Astrocyte (in vitro differentiated cells and primary cell): ENCODE measurements at regions not wholly inside any gene's neighbourhood (a gene's known extent, or its start where the extent isn't known, plus 50 kb on each side); places are given as distances from the start of the nearest gene placed in this dataset.
A peak's percentile ranks its signal among the peaks of the same experiment; 100 is the strongest.

Experiments
- DNase-seq: peaks from one replicate; pipeline ENCODE4 v3.0.0-alpha.2; 2010; ENCODE audit warnings: low read depth
- FAIRE-seq: peaks from 2 replicates; lab custom pipeline; 2011; peaks lifted over from hg19 to GRCh38; lab: Jason Lieb, UNC
- H2AFZ ChIP-seq: 2 replicates; pipeline ENCODE4 v1.6.0; 2012; ENCODE audit warnings: low read depth, low read length, inconsistent platforms
- H3K27ac ChIP-seq: 2 replicates; pipeline ENCODE4 v1.5.1; 2011; ENCODE audit warnings: low read depth, low read length, inconsistent platforms
- H3K27me3 ChIP-seq: 2 replicates; pipeline ENCODE4 v1.6.0; 2011; ENCODE audit warnings: low read length, inconsistent platforms; ENCODE audit not compliant: insufficient read depth
- H3K36me3 ChIP-seq: 2 replicates; pipeline ENCODE4 v1.5.1; 2011; ENCODE audit warnings: low read length, inconsistent platforms; ENCODE audit not compliant: insufficient read depth
- H3K4me1 ChIP-seq: 2 replicates; pipeline ENCODE4 v1.5.1; 2011; ENCODE audit warnings: low read length, inconsistent platforms; ENCODE audit not compliant: insufficient read depth
- H3K4me2 ChIP-seq: 2 replicates; pipeline ENCODE4 v1.6.0; 2012; ENCODE audit warnings: low read length, inconsistent platforms
- H3K4me3 ChIP-seq: 2 replicates; pipeline ENCODE4 v1.5.1; 2011; ENCODE audit warnings: low read depth, mild to moderate bottlenecking, low read length, inconsistent platforms; ENCODE audit not compliant: insufficient read depth
- H3K79me2 ChIP-seq: 2 replicates; pipeline ENCODE4 v1.6.0; 2012; ENCODE audit warnings: mild to moderate bottlenecking, low read length, inconsistent platforms; ENCODE audit not compliant: insufficient read depth
- H3K9ac ChIP-seq: 2 replicates; pipeline ENCODE4 v1.6.0; 2012; ENCODE audit warnings: mild to moderate bottlenecking, low read length, inconsistent platforms
- H3K9me3 ChIP-seq: 2 replicates; pipeline ENCODE4 v1.5.1; 2012; ENCODE audit warnings: low read depth, mild to moderate bottlenecking, low read length, inconsistent platforms; ENCODE audit not compliant: insufficient read depth
- H4K20me1 ChIP-seq: 2 replicates; pipeline ENCODE4 v1.6.0; 2012; ENCODE audit warnings: low read length, inconsistent platforms; ENCODE audit not compliant: insufficient read depth
- H3K27ac Mint-ChIP-seq: one replicate; pipeline ENCODE4 v1.8.0; 2021; ENCODE audit warnings: mild to moderate bottlenecking, mixed read lengths; ENCODE audit not compliant: unreplicated experiment
- H3K27me3 Mint-ChIP-seq: one replicate; pipeline ENCODE4 v1.8.0; 2021; ENCODE audit warnings: low read depth, mixed read lengths; ENCODE audit not compliant: unreplicated experiment
- H3K36me3 Mint-ChIP-seq: one replicate; pipeline ENCODE4 v1.8.0; 2021; ENCODE audit warnings: low read depth, mixed read lengths; ENCODE audit not compliant: unreplicated experiment
- H3K4me1 Mint-ChIP-seq: one replicate; pipeline ENCODE4 v1.8.0; 2021; ENCODE audit warnings: low read depth, mixed read lengths; ENCODE audit not compliant: unreplicated experiment
- H3K4me3 Mint-ChIP-seq: one replicate; pipeline ENCODE4 v1.8.0; 2021; ENCODE audit warnings: mild to moderate bottlenecking, moderate library complexity, mixed read lengths; ENCODE audit not compliant: unreplicated experiment
- H3K9me3 Mint-ChIP-seq: one replicate; pipeline ENCODE4 v1.8.0; 2021; ENCODE audit warnings: mild to moderate bottlenecking, mixed read lengths; ENCODE audit not compliant: unreplicated experiment
- EZH2 ChIP-seq: IDR thresholded peaks from 2 replicates; pipeline ENCODE4 v1.6.1; 2012; ENCODE audit warnings: mild to moderate bottlenecking, low read length, inconsistent platforms; ENCODE audit not compliant: insufficient read depth
- TF ChIP-seq, protein P1 (sequence below): IDR thresholded peaks from 2 replicates; pipeline ENCODE4 v1.5.1; 2011; ENCODE audit warnings: low read depth, mild to moderate bottlenecking, inconsistent platforms, low read length, moderate library complexity; ENCODE audit not compliant: insufficient read depth

DNA sequence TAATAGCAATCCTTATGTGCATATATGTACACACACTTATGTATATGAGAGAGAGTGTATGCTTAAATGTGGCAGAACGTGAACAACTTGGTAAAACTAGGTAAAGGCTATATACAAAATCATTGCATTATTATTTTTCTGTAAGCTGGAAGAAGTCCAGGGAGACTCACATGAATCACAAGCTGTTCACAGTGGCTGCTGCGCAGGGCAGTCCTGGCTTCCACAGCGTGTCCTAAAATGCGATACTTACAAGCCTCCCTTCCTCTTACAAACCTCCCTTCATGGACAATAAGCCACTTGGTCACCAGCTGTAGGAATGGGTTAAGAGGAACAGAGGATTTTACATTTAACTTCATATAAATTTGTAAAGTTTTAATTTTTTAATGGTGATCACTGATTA, 114.9 kb upstream of the AGAP1 start:
- H3K27ac ChIP-seq: no peak overlapping the region
- no peak for TF ChIP-seq EZH2
- TF ChIP-seq, protein P1, sequence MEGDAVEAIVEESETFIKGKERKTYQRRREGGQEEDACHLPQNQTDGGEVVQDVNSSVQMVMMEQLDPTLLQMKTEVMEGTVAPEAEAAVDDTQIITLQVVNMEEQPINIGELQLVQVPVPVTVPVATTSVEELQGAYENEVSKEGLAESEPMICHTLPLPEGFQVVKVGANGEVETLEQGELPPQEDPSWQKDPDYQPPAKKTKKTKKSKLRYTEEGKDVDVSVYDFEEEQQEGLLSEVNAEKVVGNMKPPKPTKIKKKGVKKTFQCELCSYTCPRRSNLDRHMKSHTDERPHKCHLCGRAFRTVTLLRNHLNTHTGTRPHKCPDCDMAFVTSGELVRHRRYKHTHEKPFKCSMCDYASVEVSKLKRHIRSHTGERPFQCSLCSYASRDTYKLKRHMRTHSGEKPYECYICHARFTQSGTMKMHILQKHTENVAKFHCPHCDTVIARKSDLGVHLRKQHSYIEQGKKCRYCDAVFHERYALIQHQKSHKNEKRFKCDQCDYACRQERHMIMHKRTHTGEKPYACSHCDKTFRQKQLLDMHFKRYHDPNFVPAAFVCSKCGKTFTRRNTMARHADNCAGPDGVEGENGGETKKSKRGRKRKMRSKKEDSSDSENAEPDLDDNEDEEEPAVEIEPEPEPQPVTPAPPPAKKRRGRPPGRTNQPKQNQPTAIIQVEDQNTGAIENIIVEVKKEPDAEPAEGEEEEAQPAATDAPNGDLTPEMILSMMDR: no peak
- H3K9me3 ChIP-seq: no peaks in the 10 kb centered on the region
- no peaks in the 10 kb centered on the region for H3K9me3 Mint-ChIP-seq
- peaks cover 9% of the 10 kb centered on the region for H3K27me3 Mint-ChIP-seq
- no peaks in the 10 kb centered on the region for H3K36me3 ChIP-seq
- H3K9ac ChIP-seq: no peak overlapping the region
- H2AFZ ChIP-seq: no peak overlapping the region
- peaks cover 4% of the 10 kb centered on the region for H3K27me3 ChIP-seq
- no peaks in the 10 kb centered on the region for H3K36me3 Mint-ChIP-seq
- H3K4me3 Mint-ChIP-seq: no peak overlapping the region
- H3K4me1 ChIP-seq: peaks cover 6% of the 10 kb centered on the region
- H3K27ac Mint-ChIP-seq: no peak overlapping the region
- peaks cover 11% of the 10 kb centered on the region for H3K4me1 Mint-ChIP-seq
- no peak overlapping the region for H3K4me3 ChIP-seq
- H3K4me2 ChIP-seq: no peak overlapping the region
- no peaks in the 10 kb centered on the region for H4K20me1 ChIP-seq
- DNase-seq: no peak
- FAIRE-seq: no peak
- H3K79me2 ChIP-seq: no peaks in the 10 kb centered on the region

DNA sequence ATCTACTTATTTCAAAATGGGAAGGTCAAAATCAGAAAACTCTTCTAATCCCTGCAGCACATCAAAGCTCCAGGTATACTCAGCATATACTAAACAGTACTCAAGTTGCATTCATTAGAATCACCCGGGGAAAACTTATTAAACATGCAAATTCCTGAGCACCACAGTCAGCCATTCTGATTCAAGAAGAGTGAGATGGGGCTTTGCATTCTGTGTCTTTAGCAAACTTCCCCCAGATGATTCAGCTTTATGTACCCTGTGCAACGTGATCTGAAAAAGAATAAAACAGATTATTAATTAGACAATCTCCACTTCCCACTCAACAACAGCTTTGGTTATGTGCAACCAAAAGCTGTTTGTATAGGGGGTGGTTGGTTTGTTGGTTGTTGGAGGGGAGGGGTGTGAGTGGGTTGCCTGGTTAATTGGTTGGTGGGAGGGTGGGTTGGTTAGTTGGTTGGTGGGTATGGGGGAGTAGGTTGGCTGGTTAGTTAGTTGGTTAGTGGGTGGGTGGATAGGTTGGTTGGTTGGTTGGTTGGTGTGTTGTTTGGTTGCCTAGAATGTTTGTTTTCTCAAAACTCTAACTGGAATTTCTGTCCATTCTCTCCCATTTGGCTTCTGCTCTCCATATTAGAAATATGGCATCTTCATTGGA, 112.5 kb upstream of the AGAP1 start:
- no peak overlapping the region for H3K9ac ChIP-seq
- H3K27ac Mint-ChIP-seq: no peak overlapping the region
- DNase-seq (peak; percentile 43), FAIRE-seq (no peak)
- H4K20me1 ChIP-seq: no peaks in the 10 kb centered on the region
- H3K4me3 ChIP-seq: no peak overlapping the region
- H3K4me2 ChIP-seq: no peak overlapping the region
- TF ChIP-seq EZH2: no peak
- TF ChIP-seq, protein P1: no peak
- peaks cover 3% of the 10 kb centered on the region for H3K27me3 Mint-ChIP-seq
- H3K27ac ChIP-seq: no peak overlapping the region
- H3K27me3 ChIP-seq: peaks cover 3% of the 10 kb centered on the region
- H2AFZ ChIP-seq: no peak overlapping the region
- H3K36me3 Mint-ChIP-seq: no peaks in the 10 kb centered on the region
- peaks cover 6% of the 10 kb centered on the region for H3K4me1 ChIP-seq
- H3K4me3 Mint-ChIP-seq: no peak overlapping the region
- H3K36me3 ChIP-seq: no peaks in the 10 kb centered on the region
- no peaks in the 10 kb centered on the region for H3K9me3 ChIP-seq
- no peaks in the 10 kb centered on the region for H3K9me3 Mint-ChIP-seq
- H3K79me2 ChIP-seq: no peaks in the 10 kb centered on the region
- H3K4me1 Mint-ChIP-seq: peaks cover 11% of the 10 kb centered on the region

DNA sequence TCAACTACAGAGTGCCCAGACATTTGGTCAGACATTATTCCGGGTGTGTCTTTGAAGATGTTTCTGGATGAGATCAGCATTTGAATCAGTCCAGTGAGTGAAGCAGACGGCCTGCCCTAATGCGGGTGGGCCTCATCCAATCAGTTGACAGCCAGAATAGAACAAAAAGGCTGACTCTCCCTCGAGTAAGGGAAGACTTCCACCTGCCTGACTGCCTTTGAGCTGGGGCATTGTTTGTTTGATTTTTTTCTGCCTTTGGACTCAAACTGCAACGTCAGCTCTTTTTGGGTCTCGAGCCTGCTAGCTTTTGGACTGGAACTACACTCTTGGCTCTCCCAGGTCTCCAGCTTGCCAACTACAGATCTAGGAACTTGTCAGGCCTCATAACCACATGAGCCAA, 111.7 kb upstream of the AGAP1 start:
- no peak for DNase-seq
- Histone ChIP-seq H3K27me3 (peaks cover 3% of the 10 kb centered on the region), H3K4me2 (no peak overlapping the region), H3K36me3 (no peaks in the 10 kb centered on the region), H3K79me2 (no peaks in the 10 kb centered on the region), H3K9ac (no peak overlapping the region), H2AFZ (no peak overlapping the region), H3K27ac (no peak overlapping the region), H4K20me1 (no peaks in the 10 kb centered on the region), H3K4me1 (peaks cover 6% of the 10 kb centered on the region), H3K9me3 (no peaks in the 10 kb centered on the region), H3K4me3 (no peak overlapping the region)
- TF ChIP-seq, protein P1: no peak
- TF ChIP-seq EZH2: no peak
- FAIRE-seq: no peak
- no peaks in the 10 kb centered on the region for H3K36me3 Mint-ChIP-seq
- H3K27ac Mint-ChIP-seq: no peak overlapping the region
- peaks cover 11% of the 10 kb centered on the region for H3K4me1 Mint-ChIP-seq
- H3K4me3 Mint-ChIP-seq: no peak overlapping the region
- no peaks in the 10 kb centered on the region for H3K27me3 Mint-ChIP-seq
- H3K9me3 Mint-ChIP-seq: no peaks in the 10 kb centered on the region
